NCI-H1092 (cell line): ENCODE measurements at regions not wholly inside any gene's neighbourhood (a gene's known extent, or its start where the extent isn't known, plus 50 kb on each side); places are given as distances from the start of the nearest gene placed in this dataset.
"Not testable (repeated sequence)": the region's sequence is repeated elsewhere in the genome, so short reads cannot be mapped to it uniquely, and the experiment has no call there.

Experiments used
- DNase-seq: peaks from one replicate; lab custom pipeline; 2025; lab: John Stamatoyannopoulos, UW

GRCh38 chr12:83818881-83819280 lies 1093.7 kb downstream of the SLC6A15 start:
- no peak for DNase-seq

- no peak for DNase-seq
Observed at GRCh38 chr12:83817730-83818129, 1094.9 kb downstream of the SLC6A15 start.

DNA sequence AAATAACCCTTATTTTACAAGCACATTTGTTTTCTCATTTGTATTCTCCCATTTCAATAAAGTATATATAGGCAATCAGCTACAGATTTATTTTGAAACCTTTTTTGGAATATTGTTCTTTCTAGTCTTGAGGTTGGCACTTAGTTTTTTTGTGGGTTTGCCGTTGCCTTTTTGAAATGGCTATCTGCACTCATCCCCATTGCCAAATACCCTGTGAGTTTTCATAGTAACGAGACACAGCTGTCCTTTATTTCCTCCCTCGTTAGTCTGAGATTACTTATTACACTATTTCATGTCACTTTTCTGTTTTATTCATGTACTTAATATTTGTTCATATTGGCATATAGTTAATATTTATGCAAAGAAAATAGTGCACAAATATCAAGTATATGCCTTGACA lies 1104.0 kb downstream of the SLC6A15 start:
- DNase-seq = no peak

DNA sequence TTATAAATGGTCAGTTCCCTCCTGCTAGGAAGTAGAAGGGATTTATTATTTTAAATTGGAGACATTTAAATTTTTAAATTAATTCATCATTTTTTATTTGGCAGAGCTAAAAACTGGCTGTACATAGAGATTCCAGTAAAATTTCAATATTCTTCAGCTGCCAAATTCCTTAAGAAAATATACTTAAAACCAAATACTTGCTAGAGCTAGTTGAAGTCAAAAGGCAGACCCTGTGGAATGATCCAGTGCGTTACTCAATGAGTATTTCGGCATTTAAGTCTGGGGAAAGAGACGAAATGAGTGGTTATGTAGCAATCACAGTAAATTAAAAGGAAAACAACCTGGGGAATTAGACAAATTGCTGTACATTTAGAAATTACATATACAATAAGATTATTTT lies 1104.7 kb downstream of the SLC6A15 start:
- DNase-seq = no peak

DNA sequence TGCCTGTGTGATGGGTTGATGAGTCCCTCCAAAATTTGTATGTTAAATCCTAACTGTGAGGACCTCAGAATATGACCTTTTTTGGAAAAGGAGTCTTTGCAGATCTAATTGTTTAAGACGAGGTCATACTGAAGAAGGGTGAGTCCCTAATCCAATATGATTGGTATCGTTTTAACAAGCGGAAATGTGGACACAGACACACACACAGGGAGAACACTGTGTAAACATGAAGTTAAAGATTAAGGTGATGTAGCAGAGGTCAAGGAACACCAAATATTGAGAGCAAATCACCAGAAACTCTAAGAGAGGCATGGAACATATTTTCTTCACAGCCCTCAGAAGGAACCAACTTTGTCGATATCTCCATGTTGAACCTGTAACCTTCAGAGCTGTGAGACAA lies 1106.7 kb downstream of the SLC6A15 start:
- DNase-seq = no peak

DNA sequence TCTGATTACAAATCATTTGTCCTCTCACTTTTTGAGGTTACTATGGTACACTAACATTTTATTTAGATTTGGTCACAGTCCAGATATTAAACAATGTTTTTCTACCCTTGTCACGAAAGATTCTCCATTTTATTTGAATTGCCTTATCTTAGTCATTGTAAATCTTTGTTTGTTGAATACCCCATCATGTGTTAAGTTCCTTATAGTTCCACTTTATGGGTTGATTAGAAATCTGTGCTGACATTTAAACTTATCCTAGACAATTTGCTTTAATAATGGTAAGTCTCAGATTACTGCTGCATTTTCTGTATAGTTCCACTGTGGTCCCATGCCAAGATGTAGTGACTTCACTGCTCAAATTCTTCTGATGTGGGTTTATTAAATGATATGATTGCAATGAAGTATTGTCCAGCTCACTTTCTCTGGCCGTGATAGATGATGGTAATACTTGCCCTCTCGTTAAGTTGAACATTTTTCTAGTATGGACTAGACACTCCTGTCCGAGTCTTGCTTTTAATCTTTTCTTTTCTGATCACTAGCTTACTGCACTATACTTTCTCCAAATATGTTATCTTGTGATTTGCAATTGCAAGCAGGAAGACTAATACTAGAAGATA lies 1107.3 kb downstream of the SLC6A15 start:
- no peak for DNase-seq

- DNase-seq = no peak
Observed at GRCh38 chr12:83801972-83802371, 1110.6 kb downstream of the SLC6A15 start.

DNA sequence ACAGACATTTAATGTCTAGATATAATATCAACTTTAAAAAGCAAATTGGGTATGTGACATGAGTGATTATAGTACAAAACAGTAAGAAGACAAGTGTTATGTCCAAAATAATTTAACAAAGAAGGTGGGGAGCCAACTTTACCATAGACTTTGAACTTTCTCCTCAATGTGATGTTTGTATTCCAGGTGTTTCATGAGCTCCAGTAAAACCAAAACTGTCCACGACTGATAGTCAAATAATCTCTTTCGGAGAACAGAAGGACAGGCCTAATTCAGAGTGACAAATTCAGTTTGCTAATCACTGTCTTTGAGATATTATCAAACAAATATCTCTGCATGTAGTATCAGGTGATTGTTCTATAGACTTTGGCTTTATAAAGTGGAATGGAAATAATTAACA lies 1112.6 kb downstream of the SLC6A15 start:
- DNase-seq = no peak

DNA sequence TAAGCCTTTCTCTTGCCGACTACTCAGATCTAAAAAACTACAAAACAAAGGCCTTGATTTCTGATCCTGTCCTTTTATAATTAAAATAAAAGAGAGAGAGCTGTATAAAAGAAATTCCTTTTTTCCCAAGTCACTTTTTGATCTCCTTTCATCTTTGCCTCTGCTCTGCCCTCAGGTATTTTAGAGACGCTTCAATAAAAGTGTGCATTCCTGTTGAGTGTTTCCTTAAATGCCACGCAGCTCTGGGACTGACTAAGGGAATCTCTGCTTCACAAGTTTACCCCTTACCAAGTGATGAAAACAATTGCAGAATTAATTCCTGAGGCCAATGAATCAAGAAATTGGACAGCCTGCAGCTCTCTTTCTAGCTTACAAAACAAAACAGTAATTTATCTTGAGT lies 1109.8 kb downstream of the TMTC2 start:
- DNase-seq = no peak

DNA sequence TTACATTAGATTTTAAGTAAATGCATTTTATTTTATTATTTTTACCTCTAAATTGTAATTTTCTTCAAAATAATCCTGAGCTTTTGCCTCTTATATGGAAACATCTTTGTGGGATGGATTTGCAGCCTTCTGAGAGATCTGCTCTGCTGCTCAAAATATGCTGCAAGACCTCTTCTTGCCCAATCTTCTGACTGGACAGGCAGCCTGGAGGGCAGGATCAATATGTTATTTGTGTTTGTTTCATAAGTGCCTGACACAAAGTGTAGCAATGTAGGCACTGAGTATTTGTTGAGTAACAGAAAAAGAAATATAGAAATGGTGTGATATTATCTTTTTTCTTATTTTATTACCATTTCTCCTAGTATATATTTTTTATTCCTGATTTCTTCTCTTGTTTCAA lies 1106.9 kb downstream of the TMTC2 start:
- no peak for DNase-seq

DNA sequence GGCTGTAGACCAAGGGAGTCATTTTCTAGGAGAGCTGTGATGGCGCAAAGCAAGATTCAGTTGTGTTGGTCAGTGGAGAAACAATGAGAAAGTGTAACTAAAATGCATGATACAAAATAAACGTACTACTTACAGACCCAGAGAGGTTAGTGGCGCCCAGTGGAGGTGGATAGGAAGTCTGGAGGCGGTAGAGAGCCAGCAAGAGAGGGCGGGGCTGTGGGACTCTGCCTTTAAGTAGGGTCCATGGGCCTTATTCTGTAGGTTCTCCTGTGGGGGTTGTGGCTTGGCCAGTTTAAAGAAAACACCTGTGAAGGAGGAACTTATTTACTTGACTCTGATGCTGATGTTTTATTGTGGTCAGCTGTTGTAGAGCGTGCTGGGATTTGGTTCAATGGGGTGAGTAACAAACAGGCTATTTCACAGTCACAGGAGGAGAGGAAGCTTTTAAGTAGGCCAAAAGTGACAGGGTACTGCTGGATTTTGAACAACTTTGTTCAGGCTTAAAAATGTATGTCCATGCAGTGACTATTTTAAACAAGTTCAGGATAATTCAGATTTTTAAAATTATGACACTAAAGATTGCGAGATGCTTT lies 1097.7 kb downstream of the TMTC2 start:
- no peak for DNase-seq

- DNase-seq = no peak
Observed at GRCh38 chr12:83779526-83779925, 1092.8 kb downstream of the TMTC2 start.

- no peak for DNase-seq
Observed at GRCh38 chr12:83769151-83769550, 1082.4 kb downstream of the TMTC2 start.

- DNase-seq = no peak
Observed at GRCh38 chr12:83767723-83768122, 1081.0 kb downstream of the TMTC2 start.

DNA sequence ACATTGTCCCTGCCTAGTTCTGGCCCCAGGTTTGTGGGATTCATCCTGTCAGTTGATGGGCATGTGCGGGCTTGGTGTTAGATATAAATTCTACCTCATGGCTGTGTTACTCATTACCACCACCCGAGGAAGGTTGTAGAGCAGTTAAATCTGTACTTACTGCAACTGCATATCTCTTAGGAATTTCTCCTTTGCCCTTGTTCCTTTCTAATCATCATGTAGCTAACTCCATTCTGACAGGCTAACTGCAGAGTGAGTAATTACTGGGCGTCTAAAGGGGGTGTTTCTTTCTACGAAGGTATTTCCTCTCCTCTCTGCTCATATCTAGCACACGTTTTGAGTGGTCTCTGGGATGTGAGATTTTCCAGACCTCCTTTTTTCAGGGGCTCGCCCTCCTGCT lies 1076.7 kb downstream of the TMTC2 start:
- DNase-seq = no peak

DNA sequence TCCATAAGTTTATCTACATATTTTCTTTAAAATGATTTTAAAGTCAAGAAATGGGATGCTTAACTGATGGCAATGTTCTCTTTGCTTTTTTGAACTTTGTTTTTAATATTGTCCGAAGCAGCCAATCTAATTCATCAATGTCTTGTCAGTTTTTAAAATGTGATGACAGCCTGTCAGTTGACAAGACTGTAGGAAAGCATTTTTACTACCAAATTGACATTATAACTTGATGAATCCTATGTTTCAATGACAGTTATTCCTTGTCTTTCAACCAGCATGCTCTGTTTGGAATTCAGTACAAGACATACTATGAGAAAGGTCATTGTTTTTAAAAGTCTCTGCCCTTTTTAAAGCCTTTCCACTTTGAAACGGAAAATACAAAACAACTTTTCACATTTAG lies 1073.2 kb downstream of the TMTC2 start:
- no peak for DNase-seq

DNA sequence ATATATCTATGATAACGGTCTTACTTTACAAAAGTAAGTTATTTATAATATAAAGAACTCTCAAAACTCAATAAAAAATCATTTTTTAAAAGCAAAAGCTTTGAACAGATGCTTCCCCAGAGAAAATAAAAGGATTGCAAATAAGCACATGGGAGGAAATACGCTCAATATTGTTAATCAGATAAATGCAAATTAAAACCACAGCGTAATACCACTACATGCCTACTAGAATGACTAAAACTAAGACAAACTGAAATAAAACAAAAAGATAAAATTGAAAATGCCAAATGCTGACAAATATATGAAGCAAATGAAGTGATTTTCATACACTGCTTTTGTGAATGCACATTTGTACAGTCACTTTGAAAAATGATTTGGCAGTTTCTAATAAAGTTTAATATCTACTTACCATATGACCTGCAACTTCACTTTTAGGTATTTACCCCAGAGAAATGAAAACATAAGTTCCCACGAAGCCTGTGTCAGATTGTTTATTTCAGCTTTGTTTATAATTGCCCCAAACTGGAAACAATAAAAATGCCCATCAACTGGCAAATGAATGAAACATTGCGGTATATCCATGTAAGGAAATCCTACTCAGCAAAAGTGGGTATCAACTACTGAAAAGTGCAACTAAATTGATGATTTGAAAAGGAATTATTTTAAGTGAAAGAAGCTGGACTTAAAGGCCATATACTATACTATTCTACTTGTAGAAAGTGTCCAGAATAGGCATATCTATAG lies 1072.4 kb downstream of the TMTC2 start:
- DNase-seq = no peak

- no peak for DNase-seq
Observed at GRCh38 chr12:83753904-83754303, 1067.2 kb downstream of the TMTC2 start.

DNA sequence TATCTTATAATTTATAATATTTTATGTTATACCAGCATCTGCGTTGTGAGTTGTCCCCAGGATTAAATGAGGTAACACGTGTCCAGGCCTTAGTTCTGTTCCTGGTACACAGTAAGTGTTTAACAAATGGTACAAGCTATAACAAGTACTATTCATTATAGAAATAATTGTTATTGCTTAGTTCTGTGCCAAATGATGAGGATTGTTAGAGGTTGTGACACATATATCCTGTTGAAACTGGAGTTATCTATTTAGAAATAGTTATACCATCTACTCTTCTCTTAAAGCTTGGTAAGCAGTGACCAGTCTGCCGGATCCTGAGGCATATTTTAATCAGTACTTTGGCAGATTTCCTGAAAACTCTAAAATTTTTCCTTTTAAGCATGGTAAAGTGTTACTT lies 1066.5 kb downstream of the TMTC2 start:
- DNase-seq = no peak

DNA sequence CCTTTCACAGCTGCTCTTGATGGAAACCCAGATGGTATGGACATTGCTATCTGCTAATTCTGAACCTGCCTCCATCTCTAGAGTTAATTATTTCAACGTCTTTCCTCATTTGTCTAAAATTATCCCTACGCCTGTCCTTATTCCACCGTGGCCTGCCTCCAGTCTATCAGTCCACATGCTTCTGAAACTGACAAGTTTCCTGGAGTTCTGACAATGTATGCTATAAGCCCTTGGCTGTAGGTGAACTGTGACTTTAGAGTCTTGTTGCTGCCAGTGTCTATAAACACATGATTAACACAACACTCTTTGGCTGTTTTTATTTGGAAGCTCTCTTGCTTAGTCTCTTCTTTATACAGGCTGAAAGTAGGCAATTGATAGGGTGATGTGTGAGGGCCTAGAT lies 1052.9 kb downstream of the TMTC2 start:
- no peak for DNase-seq

DNA sequence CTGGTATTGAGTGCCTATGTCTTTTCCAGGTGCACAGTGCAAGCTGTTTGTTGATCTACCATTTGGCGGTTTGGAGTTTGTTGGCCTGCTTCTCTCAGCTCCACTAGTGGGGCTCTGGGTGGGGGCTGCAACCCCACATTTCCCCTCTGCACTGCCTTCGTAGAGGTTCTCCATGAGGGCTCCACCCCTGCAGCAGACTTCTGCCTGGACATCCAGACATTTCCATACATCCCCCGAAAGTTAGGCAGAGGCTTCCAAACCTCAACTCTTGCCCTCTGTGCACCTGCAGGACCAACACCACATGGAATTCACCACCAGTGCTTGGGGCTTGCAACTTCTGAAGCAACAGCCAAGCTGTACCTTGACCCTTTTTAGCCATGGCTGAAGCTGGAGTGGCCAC lies 1024.1 kb downstream of the TMTC2 start:
- DNase-seq = no peak

DNA sequence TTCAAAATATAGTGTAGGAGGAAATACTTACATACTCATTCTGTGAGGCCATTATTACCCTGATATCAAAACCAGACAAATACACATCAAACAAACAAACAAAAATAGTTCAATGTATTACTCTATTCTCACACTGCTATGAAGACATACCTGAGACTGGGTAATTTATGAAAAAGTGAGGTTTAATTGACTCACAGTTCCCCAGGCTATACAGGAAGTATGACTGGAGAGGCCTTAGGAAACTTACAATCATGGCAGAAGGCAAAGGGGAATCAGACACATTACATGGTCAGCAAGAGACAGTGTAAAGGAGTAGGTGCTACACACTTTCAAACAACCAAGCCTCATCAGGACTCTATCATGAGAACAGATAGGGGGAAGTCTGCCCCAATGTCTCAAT lies 1023.2 kb downstream of the TMTC2 start:
- no peak for DNase-seq

DNA sequence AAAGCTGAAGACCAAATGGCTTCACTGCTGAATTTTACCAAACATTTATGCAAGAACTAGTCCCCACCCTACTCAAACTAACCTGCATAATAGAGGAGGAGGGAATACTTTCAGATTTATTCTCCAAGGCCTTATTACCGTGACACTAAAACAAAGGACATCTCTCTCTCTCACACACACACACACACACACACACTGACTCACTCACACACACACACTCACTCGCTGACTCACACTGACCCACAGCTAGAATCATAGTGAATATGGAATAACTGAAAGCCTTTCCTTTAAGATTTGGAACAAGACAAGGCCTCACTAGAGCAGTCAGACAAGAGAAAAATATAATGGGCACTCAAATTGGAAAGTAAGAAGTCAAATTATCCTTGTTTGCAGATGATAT lies 1014.1 kb downstream of the TMTC2 start:
- no peak for DNase-seq

DNA sequence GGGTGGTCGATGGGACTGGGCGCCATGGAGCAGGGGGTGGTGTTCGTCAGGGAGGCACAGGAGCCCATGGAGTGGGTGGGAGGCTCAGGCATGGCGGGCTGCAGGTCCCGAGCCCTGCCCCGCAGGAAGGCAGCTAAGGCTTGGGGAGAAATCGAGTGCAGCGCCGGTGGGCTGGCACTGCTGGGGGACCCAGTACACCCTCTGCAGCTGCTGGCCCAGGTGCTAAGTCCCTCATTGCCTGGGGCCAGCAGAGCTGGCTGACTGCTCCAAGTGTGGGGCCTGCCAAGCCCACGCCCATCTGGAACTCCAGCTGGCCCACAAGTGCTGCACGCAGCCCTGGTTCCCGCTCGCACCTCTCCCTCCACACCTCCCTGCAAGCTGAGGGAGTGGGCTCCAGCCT lies 1009.6 kb downstream of the TMTC2 start:
- not testable (repeated sequence) for DNase-seq
